Large intestine (tissue), 3 donors: ENCODE measurements at regions not wholly inside any gene's neighbourhood (a gene's known extent, or its start where the extent isn't known, plus 50 kb on each side); places are given as distances from the start of the nearest gene placed in this dataset.
"Not testable (repeated sequence)": the region's sequence is repeated elsewhere in the genome, so short reads cannot be mapped to it uniquely, and the experiment has no call there.

Source experiments
- DNase-seq, 2 donors: peaks; one replicate each; pipeline versions ENCODE4 v3.0.0 to v3.0.0-alpha.2; 2013
- H3K27ac ChIP-seq: one replicate; pipeline ENCODE4 v1.5.1; 2013; ENCODE audit warnings: low read length
- H3K27me3 ChIP-seq: 2 replicates; pipeline ENCODE4 v1.6.1; 2013; ENCODE audit warnings: low read length; ENCODE audit not compliant: control insufficient read depth, insufficient read depth
- H3K36me3 ChIP-seq: 2 replicates; pipeline ENCODE4 v1.6.1; 2013; ENCODE audit warnings: low read length; ENCODE audit not compliant: control insufficient read depth, insufficient read depth
- H3K4me1 ChIP-seq: one replicate; pipeline ENCODE4 v1.6.1; 2013; ENCODE audit warnings: low read length; ENCODE audit not compliant: control insufficient read depth, insufficient read depth
- H3K4me3 ChIP-seq: one replicate; pipeline ENCODE4 v1.5.1; 2013; ENCODE audit warnings: low read length
- H3K9me3 ChIP-seq: one replicate; pipeline ENCODE4 v1.6.1; 2013; ENCODE audit warnings: mild to moderate bottlenecking, low read depth, low read length, moderate library complexity; ENCODE audit not compliant: control insufficient read depth
- WGBS: methylation state at CpG from one replicate; pipeline ENCODE4 v1.1.5; 2013; ENCODE audit warnings: low lambda C conversion rate; ENCODE audit not compliant: insufficient coverage; 5-methylcytosine and 5-hydroxymethylcytosine counted together

DNA sequence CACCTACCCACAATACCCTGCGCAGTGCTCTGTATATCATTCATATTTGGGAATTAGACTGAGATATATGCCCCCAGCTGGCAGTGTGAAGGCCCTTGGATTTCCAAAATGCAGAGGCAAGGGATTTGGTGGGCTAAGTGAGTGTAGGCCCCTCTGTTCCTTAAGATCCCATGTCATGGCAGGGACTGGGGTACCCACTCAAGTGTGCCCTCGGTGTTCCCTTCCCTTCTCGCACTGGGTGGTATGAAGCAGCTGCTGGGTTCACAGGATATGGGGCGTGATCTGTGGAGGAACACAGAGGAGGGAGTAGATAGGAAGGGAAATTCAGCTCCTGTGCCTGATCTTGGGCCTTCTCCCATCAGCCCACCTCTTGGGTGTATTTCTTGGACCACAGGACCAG is 63.1 kb upstream of the VASH1 start:
- no peak overlapping the region for H3K27ac ChIP-seq
- no peaks in the 10 kb centered on the region for H3K36me3 ChIP-seq
- no CpG with 5 or more reads among the region's 4 CpGs for WGBS
- H3K4me1 ChIP-seq, result no peaks in the 10 kb centered on the region
- H3K27me3 ChIP-seq, result no peaks in the 10 kb centered on the region
- H3K4me3 ChIP-seq, result no peak overlapping the region
- DNase-seq, result no peak
- no peaks in the 10 kb centered on the region for H3K9me3 ChIP-seq

DNA sequence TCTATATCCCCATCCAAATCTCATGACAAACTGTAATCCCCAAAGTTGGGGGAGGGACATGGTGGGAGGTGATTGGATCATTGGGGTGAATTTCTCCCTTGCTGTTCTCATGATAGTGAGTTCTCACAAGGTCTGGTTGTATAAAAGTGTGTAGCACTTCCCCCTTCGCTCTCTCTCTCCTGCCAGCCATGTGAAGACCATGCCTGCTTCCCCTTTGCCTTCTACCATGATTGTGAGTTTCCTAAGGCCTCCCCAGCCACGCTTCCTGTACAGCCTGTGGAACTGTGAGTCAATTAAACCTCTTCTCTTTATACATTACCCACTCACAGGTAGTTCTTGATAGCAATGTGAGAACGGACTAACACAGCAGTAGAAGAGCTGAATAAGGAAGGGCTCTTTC is 62.6 kb upstream of the VASH1 start:
- Histone ChIP-seq H3K4me1 (no peaks in the 10 kb centered on the region), H3K27ac (no peak overlapping the region), H3K4me3 (no peak overlapping the region), H3K9me3 (no peaks in the 10 kb centered on the region), H3K27me3 (no peaks in the 10 kb centered on the region), H3K36me3 (no peaks in the 10 kb centered on the region)
- WGBS, result no CpG with 5 or more reads among the region's 3 CpGs
- DNase-seq, result no peak

DNA sequence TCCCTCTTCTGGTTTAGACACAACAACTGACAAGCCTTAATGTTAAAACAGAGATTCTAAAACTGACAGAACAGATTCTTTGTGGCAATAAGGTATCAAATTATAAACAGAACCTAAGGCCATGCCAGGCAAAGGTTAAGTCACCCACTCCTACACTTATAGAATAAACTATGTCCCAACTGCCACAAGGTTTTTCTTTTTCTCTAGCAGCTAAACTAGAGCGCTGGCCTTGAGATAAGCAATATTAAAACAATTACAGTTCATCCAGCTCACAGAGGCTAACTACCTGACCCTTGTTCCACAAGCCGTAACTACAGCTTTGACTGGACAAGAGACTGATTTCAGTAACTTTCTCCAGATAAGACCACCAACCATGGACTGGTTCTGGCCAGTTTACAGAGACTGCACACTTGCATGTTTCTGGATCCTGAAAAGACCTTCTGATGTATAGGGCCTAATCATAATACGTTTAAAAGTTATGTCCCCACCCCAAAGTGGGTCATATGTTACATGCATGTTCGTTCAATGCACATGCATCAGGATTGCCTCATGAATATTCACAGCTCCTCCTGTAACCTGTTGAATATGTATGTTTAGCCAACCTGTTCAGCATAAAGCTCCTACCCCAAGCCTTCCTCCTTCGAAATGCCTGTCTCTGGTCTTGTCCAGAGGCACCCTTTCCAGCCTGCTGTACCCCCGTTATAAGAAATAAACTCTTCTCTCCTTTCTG is 61.9 kb upstream of the VASH1 start:
- Histone ChIP-seq H3K27me3 (no peaks in the 10 kb centered on the region), H3K4me3 (no peak overlapping the region), H3K9me3 (no peaks in the 10 kb centered on the region), H3K27ac (no peak overlapping the region), H3K4me1 (no peaks in the 10 kb centered on the region), H3K36me3 (no peaks in the 10 kb centered on the region)
- WGBS, result 42% methylated on average over 2 of the region's 6 CpGs
- no peak for DNase-seq

DNA sequence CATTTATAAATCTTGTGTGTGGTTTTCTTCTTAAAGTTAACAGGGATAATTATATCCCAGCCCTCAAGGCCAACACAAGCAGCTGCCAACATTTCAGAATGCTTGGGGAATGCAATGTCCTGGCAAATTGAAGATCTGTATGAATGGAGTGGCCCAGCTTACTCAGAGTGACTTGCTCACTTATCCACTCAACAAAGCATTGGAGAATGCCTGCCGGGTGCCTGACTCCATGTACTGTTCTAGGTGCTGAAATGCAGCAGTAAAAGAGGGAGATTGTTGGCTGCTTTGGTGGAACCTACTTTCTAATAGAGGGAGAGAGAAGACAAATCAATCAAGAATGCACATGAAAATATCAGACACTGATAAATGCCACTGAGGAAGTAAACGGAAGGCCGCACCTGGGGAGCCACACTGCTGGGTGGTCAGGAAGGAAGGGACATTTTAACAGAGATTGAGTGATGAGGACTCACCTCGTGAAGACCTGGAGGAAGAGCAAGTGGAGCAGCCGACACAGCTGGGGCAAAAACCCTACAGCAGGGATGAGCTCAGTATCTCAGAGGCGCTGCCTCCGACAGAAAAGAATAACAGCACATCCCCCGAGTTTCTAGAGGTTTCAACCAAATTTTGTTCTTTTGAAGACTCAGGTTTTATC is 61.2 kb upstream of the VASH1 start:
- no peaks in the 10 kb centered on the region for H3K9me3 ChIP-seq
- no peak for DNase-seq
- WGBS, result 60% methylated on average over 1 of the region's 8 CpGs

DNA sequence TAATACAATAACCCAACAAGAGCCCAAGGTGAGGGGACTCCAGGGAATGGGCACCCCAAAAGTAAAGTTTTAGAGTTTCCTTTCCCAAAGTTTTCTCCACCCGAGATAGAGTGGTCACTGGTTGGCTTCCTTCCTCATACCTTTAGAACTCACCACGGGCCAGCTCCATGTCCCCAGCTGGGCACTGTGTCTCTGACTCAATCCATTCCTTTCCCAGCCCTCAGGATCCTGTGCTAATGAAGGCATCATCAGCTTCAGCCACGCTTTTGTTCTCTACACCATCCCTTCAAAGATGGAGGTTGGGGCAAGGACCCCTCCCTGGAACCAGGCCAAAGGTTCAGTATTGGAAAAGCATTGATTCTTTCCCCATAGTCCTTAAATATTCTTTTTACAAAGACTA is 59.8 kb upstream of the VASH1 start:
- no peak overlapping the region for H3K4me3 ChIP-seq
- DNase-seq, result no peak
- no peaks in the 10 kb centered on the region for H3K4me1 ChIP-seq
- no peaks in the 10 kb centered on the region for H3K27me3 ChIP-seq
- 88% methylated on average over 1 of the region's 3 CpGs for whole genome bisulfite sequencing
- H3K36me3 ChIP-seq, result no peaks in the 10 kb centered on the region
- H3K9me3 ChIP-seq, result no peaks in the 10 kb centered on the region
- H3K27ac ChIP-seq, result no peak overlapping the region

More for the DNA sequence above, 61.2 kb upstream of the VASH1 start:
- H3K27ac ChIP-seq, result no peak overlapping the region
- no peaks in the 10 kb centered on the region for H3K36me3 ChIP-seq
- H3K4me1 ChIP-seq, result no peaks in the 10 kb centered on the region
- H3K27me3 ChIP-seq, result no peaks in the 10 kb centered on the region
- no peak overlapping the region for H3K4me3 ChIP-seq

DNA sequence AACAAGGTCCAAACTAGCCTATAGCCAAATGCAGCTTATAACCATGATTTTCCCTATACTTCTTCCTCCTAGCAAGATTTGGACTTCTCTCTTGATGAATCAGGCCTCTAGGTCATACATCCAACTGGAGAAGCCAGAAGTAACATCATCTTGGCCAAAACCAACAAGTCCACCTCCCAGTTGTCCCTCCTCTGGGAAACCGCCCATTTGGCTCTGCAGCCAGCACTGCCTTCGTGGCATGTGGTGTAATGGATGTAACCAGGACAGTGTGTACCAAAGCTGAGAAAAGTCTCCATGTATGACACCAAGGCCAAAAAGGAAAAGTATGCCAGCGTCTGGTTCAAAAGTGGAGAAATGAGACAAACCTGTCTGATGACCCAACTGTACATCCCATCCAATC is 59.3 kb upstream of the VASH1 start:
- WGBS, result no CpG with 5 or more reads among the region's 3 CpGs
- no peaks in the 10 kb centered on the region for H3K9me3 ChIP-seq
- no peak overlapping the region for H3K4me3 ChIP-seq
- H3K27me3 ChIP-seq, result no peaks in the 10 kb centered on the region
- H3K4me1 ChIP-seq, result no peaks in the 10 kb centered on the region
- DNase-seq, result no peak
- H3K36me3 ChIP-seq, result no peaks in the 10 kb centered on the region
- H3K27ac ChIP-seq, result no peak overlapping the region

DNA sequence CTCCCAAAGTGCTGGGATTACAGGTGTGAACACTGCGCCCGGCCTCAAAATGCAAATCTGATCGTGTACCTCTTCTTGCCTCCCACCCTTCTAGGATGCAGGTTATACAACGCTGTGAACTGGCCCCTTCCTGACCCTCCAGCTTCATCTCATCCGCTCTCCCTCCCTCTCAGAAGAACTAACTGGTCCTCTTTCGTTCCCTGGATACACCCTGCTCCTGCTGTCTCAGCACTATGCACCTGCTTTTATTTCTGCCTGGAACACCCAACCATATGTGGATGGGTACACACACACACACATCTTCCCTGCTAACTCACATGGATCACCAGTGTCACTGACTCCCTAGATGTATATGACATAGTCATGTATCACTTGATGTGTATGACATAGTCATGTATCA is 56.1 kb upstream of the VASH1 start:
- Histone ChIP-seq H3K27ac (no peak overlapping the region), H3K27me3 (no peaks in the 10 kb centered on the region), H3K4me3 (no peak overlapping the region), H3K4me1 (no peaks in the 10 kb centered on the region), H3K9me3 (no peaks in the 10 kb centered on the region), H3K36me3 (no peaks in the 10 kb centered on the region)
- WGBS, result 89% methylated on average over 2 of the region's 6 CpGs
- DNase-seq, result no peak

DNA sequence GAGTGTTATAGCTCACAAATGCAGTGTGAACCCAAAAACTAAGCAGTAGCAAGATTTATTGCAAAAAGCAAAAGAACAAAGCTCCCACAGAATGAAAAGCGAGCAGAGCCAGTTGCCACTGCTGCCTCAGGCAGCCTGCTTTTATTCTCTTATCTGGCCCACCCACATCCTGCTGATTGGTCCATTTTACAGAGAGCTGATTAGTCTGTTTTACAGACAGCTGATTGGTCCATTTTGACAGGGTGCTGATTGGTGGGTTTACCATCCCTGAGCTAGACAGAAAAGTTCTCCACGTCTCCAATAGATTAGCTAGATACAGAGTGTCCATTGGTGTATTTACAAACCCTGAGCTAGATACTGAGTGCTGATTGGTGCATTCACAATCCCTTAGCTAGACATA is 55.1 kb upstream of the VASH1 start:
- not testable (repeated sequence) for DNase-seq, H3K9me3 ChIP-seq, H3K4me1 ChIP-seq, H3K27ac ChIP-seq, H3K36me3 ChIP-seq, H3K27me3 ChIP-seq, H3K4me3 ChIP-seq
- WGBS, result no CpG with 5 or more reads among the region's 2 CpGs

DNA sequence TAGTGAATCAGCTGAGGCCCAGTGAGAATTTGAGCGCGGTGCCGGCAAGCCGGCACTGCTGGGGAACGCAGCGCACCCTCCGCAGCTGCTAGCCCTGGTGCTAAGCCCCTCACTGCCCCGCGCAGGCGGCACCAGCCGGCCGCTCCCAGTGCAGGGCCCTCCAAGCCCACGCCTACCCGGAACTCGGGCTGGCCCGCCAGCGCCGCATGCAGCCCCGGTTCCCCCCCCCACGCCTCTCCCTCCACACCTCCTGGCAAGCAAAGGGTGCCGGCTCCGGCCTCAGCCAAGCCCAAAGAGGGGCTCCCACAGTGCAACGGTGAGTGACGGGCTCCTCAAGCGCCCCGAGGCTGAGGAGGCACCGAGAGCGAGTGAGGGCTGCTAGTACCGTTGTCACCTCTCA is 54.5 kb upstream of the VASH1 start:
- no peak overlapping the region for H3K4me3 ChIP-seq
- H3K4me1 ChIP-seq, result no peaks in the 10 kb centered on the region
- no peak overlapping the region for H3K27ac ChIP-seq
- H3K9me3 ChIP-seq, result no peaks in the 10 kb centered on the region
- no CpG with 5 or more reads among the region's 29 CpGs for WGBS
- DNase-seq, result no peak
- H3K27me3 ChIP-seq, result no peaks in the 10 kb centered on the region
- no peaks in the 10 kb centered on the region for H3K36me3 ChIP-seq

DNA sequence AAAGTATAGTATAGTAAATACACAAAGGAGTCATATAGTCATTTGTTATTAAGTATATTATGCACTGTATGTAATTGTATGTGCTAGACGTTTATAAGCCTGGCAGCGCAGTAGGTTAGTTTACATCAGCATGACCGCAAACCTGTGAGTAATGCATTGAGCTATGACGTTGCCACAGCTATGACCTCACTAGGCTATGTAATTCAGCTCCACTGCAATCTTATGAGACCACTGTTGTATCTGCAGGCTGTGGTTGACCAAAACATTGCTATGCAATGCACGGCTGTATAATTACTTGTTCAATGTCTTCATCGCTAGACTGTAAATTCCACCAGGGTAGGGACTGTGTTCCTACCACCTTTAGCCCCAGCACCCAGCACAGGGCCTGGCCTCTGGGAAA is 53.2 kb upstream of the VASH1 start:
- no peak overlapping the region for H3K27ac ChIP-seq
- WGBS, result no CpG with 5 or more reads among the region's 6 CpGs

DNA sequence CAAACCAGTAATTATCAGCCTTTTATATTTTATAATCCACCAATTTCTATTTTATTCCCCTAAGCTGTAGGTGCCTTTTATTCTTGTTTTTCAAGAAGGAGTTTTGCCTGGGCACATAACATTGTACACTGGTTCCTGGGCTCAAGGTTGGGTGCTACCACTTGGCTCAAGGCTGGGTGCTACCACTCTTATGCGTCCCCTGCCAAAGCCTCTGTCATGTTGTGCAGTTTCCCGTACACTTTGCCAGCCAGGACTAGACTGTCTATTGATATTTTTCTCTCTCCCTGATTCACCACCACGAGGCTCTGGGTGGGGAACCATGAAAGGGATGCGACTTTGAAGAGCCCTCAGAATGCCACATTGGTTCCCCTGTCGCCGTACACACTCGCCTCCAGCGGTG is 52.5 kb upstream of the VASH1 start:
- H3K27ac ChIP-seq, result no peak overlapping the region
- H3K4me1 ChIP-seq, result no peaks in the 10 kb centered on the region
- WGBS, result 92% methylated on average over 2 of the region's 8 CpGs
- DNase-seq, result no peak
- no peak overlapping the region for H3K4me3 ChIP-seq
- H3K27me3 ChIP-seq, result no peaks in the 10 kb centered on the region
- no peaks in the 10 kb centered on the region for H3K9me3 ChIP-seq
- H3K36me3 ChIP-seq, result no peaks in the 10 kb centered on the region

More for the DNA sequence above, 53.2 kb upstream of the VASH1 start:
- Histone ChIP-seq H3K4me3 (no peak overlapping the region), H3K9me3 (no peaks in the 10 kb centered on the region), H3K27me3 (no peaks in the 10 kb centered on the region), H3K36me3 (no peaks in the 10 kb centered on the region), H3K4me1 (no peaks in the 10 kb centered on the region)
- no peak for DNase-seq
